Heart left ventricle (tissue), 13 donors: ENCODE measurements at regions not wholly inside any gene's neighbourhood (a gene's known extent, or its start where the extent isn't known, plus 50 kb on each side); places are given as distances from the start of the nearest gene placed in this dataset.

Experiments used
- CTCF ChIP-seq, 12 donors: fragments of 200-600 bp; sonication (generic) in 4 of 12; IDR thresholded peaks; one replicate each; pipeline versions ENCODE4 v1.5.0 to v1.8.0; 2018 to 2022; ENCODE audit warnings: antibody characterized with exemption in 12 of 12, mild to moderate bottlenecking in 5 of 12
- POLR2A ChIP-seq, 2 donors: fragments of 450-650 bp; IDR thresholded peaks; one replicate each; pipeline ENCODE4 v1.6.1; 2017; ENCODE audit warnings: antibody characterized with exemption in 2 of 2, mild to moderate bottlenecking in 2 of 2, moderate library complexity in 2 of 2
- donor health status: ischemic (EF 13 %, LVEDD 7.1; RV severe dilation, severe dysfunction).
- donor health status: DM: no; HTN: yes; CAD: no.
- donor health status: DM: no; HTN: no; CAD: no.
- donor health status: ischemic (EF 25% LVEDD 6.9; RV normal size, moderate dysfunction).
- donor health status: ischemic (EF 25% LVEDD 5.7; RV mildly dilated, moderate dysfunction).
- donor health status: ischemic (EF 35%, LVEDD 5.7; RV mildly dilated, moderate dysfunction).
- donor health status: nonischemic (EF 11% LVEDD 7.7; RV severe dilation, severe dysfunction).
- donor health status: DM: yes; HTN: yes; CAD: no.
- donor health status: PGD.
- donor health status: ischemic (EF 29% LVEDD 5.4; RV normal size, mild dysfunction).
- donor health status: nonischemic (EF 23%, LVEDD 6.1; RV moderate dilation, normal function).

GRCh38 chr12:71019282-71019831 lies 98.8 kb upstream of the PTPRR start:
- TF ChIP-seq CTCF (IDR thresholded peaks at IDR 0.05) (no peak), POLR2A (IDR thresholded peaks at IDR 0.05) (no peak)
